Prostate gland (tissue), 2 donors: ENCODE measurements at regions not wholly inside any gene's neighbourhood (a gene's known extent, or its start where the extent isn't known, plus 50 kb on each side); places are given as distances from the start of the nearest gene placed in this dataset.

Experiments
- CTCF ChIP-seq, 4 experiments: fragments of 200-600 bp in 2 of 4; fragments of 450-650 bp in 2 of 4; sonication (generic) in 2 of 4; IDR thresholded peaks; 1 replicate in 3 of 4; 2 replicates in 1 of 4; pipeline ENCODE4 v1.5.1; 2016 to 2019; ENCODE audit warnings: antibody characterized with exemption in 4 of 4, mild to moderate bottlenecking in 2 of 4, moderate library complexity in 2 of 4
- POLR2A ChIP-seq: fragments of 450-650 bp; IDR thresholded peaks from one replicate; pipeline ENCODE4 v1.6.1; 2016; ENCODE audit warnings: antibody characterized with exemption, mild to moderate bottlenecking
- POLR2AphosphoS5 ChIP-seq: sonication (generic); formaldehyde crosslinking; IDR thresholded peaks from one replicate; pipeline ENCODE4 v1.6.1; 2017; ENCODE audit warnings: antibody characterized with exemption

GRCh38 chr5:124560370-124560769 is 186.1 kb downstream of the ZNF608 start:
- TF ChIP-seq POLR2A: no peak
- TF ChIP-seq CTCF (IDR thresholded peaks at IDR 0.05): no peak
- TF ChIP-seq POLR2AphosphoS5: no peak
